SK-N-SH (cell line): ENCODE measurements at regions not wholly inside any gene's neighbourhood (a gene's known extent, or its start where the extent isn't known, plus 50 kb on each side); places are given as distances from the start of the nearest gene placed in this dataset.
"Not testable (repeated sequence)": the region's sequence is repeated elsewhere in the genome, so short reads cannot be mapped to it uniquely, and the experiment has no call there.

Source experiments
- CTCF ChIA-PET: fragments of 300-600, 350-600 bp; formaldehyde crosslinking; extraction: SDS; loops from one replicate; lab custom pipeline; 2021; lab: Yijun Ruan, JAX
- POLR2A ChIA-PET: fragments of 350-600 bp; sonication (Branson Sonifier 250); formaldehyde crosslinking; extraction: SDS; loops from one replicate; lab custom pipeline; 2020; ENCODE audit warnings: antibody characterized with exemption, inconsistent platforms; lab: Yijun Ruan, JAX
- DNase-seq: peaks from one replicate; pipeline ENCODE4 v3.0.0; 2012
- H2AFZ ChIP-seq: fragments of 200-600 bp; sonication (generic); 2 replicates; pipeline ENCODE4 v1.8.1; 2016; ENCODE audit warnings: antibody characterized with exemption, mild to moderate bottlenecking, low read depth
- H3F3A ChIP-seq: fragments of 200-600 bp; sonication (generic); replicated peaks from 2 replicates; pipeline ENCODE3; 2016; ENCODE audit warnings: antibody characterized with exemption, mild to moderate bottlenecking; ENCODE audit not compliant: insufficient read depth
- H3K27ac ChIP-seq, 2 experiments: fragments of 200-500 bp in 1 of 2; fragments of 200-600 bp in 1 of 2; sonication (Bioruptor generic) in 1 of 2; sonication (generic), shearing (Covaris generic) in 1 of 2; 2 replicates each; pipeline versions ENCODE4 v1.5.1 to v1.6.1; 2014 to 2016; ENCODE audit warnings: low read depth in 2 of 2, inconsistent platforms in 1 of 2, low read length in 1 of 2, mild to moderate bottlenecking in 1 of 2, mixed read lengths in 1 of 2
- H3K27me3 ChIP-seq: fragments of 200-600 bp; sonication (generic), shearing (Covaris generic); 2 replicates; pipeline ENCODE4 v1.6.1; 2016; ENCODE audit warnings: mixed run types; ENCODE audit not compliant: insufficient read depth
- H3K36me3 ChIP-seq, 2 experiments: fragments of 200-500 bp in 1 of 2; fragments of 200-600 bp in 1 of 2; sonication (Bioruptor generic) in 1 of 2; sonication (generic) in 1 of 2; replicated peaks in 1 of 2; 2 replicates each; pipeline versions ENCODE3 to v1.5.1; 2014 to 2016; ENCODE audit warnings: low read length in 1 of 2, mild to moderate bottlenecking in 1 of 2; ENCODE audit not compliant: insufficient read depth in 2 of 2, control insufficient read depth in 1 of 2
- H3K4me1 ChIP-seq, 2 experiments: fragments of 200-500 bp in 1 of 2; fragments of 200-600 bp in 1 of 2; sonication (Bioruptor generic) in 1 of 2; sonication (generic), shearing (Covaris generic) in 1 of 2; 2 replicates each; pipeline versions ENCODE4 v1.5.1 to v1.6.1; 2014 to 2016; ENCODE audit warnings: low read depth in 1 of 2, low read length in 1 of 2, mixed run types in 1 of 2; ENCODE audit not compliant: insufficient read depth in 2 of 2, control insufficient read depth in 1 of 2
- H3K4me2 ChIP-seq: fragments of 200-600 bp; sonication (generic), shearing (Covaris generic); 2 replicates; pipeline ENCODE4 v1.6.1; 2017; ENCODE audit warnings: mixed run types
- H3K4me3 ChIP-seq, 2 experiments: fragments of 200-500 bp in 1 of 2; fragments of 200-600 bp in 1 of 2; sonication (Bioruptor generic) in 1 of 2; sonication (generic), shearing (Covaris generic) in 1 of 2; 2 replicates each; pipeline versions ENCODE4 v1.5.1 to v1.8.1; 2014 to 2016; ENCODE audit warnings: low read depth in 2 of 2, inconsistent platforms in 1 of 2, low read length in 1 of 2, mild to moderate bottlenecking in 1 of 2, mixed read lengths in 1 of 2, moderate library complexity in 1 of 2
- H3K79me2 ChIP-seq: fragments of 200-600 bp; sonication (generic); 2 replicates; pipeline ENCODE4 v1.8.1; 2017; ENCODE audit warnings: mild to moderate bottlenecking; ENCODE audit not compliant: insufficient read depth
- H3K9ac ChIP-seq: fragments of 200-600 bp; sonication (generic); 2 replicates; pipeline ENCODE4 v1.6.1; 2017; ENCODE audit warnings: mixed run types
- H3K9me2 ChIP-seq: fragments of 200-600 bp; sonication (generic); 2 replicates; pipeline ENCODE4 v1.6.1; 2017; ENCODE audit warnings: mixed run types
- H3K9me3 ChIP-seq: fragments of 200-600 bp; sonication (generic); 2 replicates; pipeline ENCODE4 v1.6.1; 2017; ENCODE audit warnings: mixed run types, mild to moderate bottlenecking, moderate library complexity
- H4K20me1 ChIP-seq: fragments of 200-600 bp; sonication (generic); 2 replicates; pipeline ENCODE4 v1.6.1; 2017; ENCODE audit warnings: mild to moderate bottlenecking, mixed run types; ENCODE audit not compliant: insufficient read depth
- WGBS: methylation state at CpG from one replicate; pipeline ENCODE4 v1.1.6; 2017; ENCODE audit warnings: low lambda C conversion rate; 5-methylcytosine and 5-hydroxymethylcytosine counted together

DNA sequence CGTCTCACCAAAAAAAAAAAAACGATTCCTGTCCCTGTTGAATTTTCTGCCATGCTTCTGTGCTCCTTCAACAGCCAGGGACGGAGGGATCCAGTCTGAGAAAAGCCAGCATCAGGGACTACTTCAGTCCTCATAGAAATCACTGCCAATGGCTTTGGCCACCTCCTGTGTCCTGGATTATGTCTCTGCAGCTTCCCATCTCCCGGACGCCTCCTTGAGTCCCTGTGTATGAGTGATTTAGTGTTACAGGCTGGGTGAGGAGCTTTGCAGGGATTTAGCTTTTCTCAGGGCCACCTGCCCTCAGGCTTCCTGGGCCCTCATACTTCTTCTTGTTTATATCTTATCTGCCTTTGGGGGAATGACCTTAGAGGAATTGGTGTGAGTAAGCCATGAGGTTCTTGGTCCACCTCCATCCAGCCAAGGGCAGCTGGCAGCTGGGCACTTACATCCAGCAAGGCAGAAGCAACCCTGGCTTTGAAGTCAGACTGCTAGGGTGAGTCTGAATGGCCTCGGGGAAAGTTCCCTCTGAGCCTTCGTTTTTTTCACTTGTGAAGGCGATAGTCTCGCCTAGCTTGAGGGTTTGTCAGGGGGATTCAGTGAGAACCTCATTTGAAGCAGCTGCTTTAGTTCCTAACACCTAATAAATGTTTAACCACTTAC is 65.6 kb downstream of the NPIPB11 start:
- H3K9me3 ChIP-seq, POLR2A ChIA-PET, DNase-seq, H3K4me3 ChIP-seq, H3K9ac ChIP-seq, H3K27me3 ChIP-seq, H4K20me1 ChIP-seq, H3F3A ChIP-seq, H3K36me3 ChIP-seq, H3K4me2 ChIP-seq, CTCF ChIA-PET, H3K9me2 ChIP-seq, H3K27ac ChIP-seq, H2AFZ ChIP-seq, H3K79me2 ChIP-seq: not testable (repeated sequence)
- H3K4me1 ChIP-seq = peaks cover 0 to 11% of the 10 kb centered on the region in 2 experiments; a peak in 1 of 4 replicates
- WGBS = 89% methylated on average over 8 of the region's 9 CpGs

DNA sequence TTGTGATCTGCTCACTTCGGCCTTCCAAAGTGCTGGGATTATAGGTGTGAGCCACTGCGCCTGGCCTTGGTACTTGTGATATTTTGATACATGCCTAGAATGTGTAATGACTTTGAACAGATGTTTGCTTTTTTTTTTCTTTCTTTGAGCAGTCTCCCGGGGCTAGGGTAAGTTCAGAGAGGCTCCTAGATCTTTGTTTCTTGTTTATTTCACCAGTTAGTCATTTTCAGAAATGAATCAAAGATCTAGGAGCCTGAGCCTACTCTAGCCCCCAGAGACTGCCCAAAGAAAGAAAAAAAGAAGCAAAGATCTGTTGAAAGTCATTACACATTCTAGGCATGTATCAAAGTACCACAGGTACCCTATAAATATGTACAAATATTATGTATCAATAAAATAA is 66.3 kb downstream of the NPIPB11 start:
- H3K4me1 ChIP-seq = peaks cover 0 to 11% of the 10 kb centered on the region in 2 experiments; a peak in 1 of 4 replicates
- H3K9me2 ChIP-seq, H3K27me3 ChIP-seq, H3K79me2 ChIP-seq, H3K4me3 ChIP-seq, H2AFZ ChIP-seq, H3K9me3 ChIP-seq, CTCF ChIA-PET, H3K9ac ChIP-seq, H4K20me1 ChIP-seq, H3F3A ChIP-seq, H3K36me3 ChIP-seq, H3K27ac ChIP-seq, POLR2A ChIA-PET, H3K4me2 ChIP-seq, DNase-seq: not testable (repeated sequence)
- 81% methylated on average over 3 of the region's 3 CpGs for WGBS

DNA sequence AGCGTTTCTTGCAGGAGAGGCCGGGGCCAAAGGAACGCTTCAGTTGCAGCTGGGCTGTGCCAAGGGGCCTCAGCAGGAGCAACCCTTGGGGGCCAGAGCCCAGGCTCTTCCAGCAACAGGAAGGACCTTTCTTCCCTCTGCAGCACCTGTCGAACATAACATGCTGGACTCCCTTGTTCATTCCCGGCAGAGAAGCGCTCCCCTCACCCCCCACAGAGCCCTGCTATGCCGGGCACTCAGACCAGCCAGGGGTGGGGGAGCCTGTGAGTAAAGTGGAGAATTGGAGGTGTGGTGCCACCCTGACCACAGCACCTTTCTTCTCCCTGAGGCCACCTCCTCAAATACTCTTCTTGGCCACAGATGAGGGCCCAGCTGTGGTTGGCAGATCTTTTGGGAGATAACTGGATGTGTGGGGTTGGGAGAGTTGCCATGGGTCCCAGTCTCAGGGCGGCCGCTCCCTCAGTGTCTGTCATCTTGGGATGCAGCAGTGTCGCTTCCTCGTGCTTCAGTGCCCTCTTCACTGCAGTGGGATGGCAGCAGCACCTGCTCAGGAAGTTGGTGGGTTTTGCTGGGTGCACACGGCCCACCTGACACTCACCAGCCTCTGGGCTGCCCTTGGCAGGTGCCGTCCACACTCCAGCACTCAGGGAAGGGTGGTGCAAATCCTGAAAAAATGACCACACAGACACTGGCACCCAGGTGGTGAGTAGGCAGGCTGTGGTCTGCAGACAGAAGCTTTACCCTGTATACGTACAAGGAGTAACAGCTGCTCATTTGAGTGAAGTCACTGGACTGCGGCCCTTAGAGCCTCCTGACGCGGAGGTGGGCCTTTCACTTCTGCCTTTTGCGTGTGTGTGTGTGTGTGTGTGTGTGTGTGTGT is 67.5 kb downstream of the NPIPB11 start:
- WGBS = 79% methylated on average over 14 of the region's 18 CpGs
- H3K27ac ChIP-seq, DNase-seq, H4K20me1 ChIP-seq, H3F3A ChIP-seq, POLR2A ChIA-PET, H3K79me2 ChIP-seq, H2AFZ ChIP-seq, H3K4me3 ChIP-seq, H3K9me3 ChIP-seq, H3K4me2 ChIP-seq, H3K36me3 ChIP-seq, H3K9me2 ChIP-seq, H3K27me3 ChIP-seq, H3K9ac ChIP-seq: not testable (repeated sequence)
- CTCF ChIA-PET = interaction anchor here (0.7 kb wide), 1 partner anchor 392 kb away, joined by 3 read pairs; no protein-coding TSS in a partner anchor
- peaks cover 0 to 11% of the 10 kb centered on the region in 2 experiments; a peak in 1 of 4 replicates for H3K4me1 ChIP-seq

DNA sequence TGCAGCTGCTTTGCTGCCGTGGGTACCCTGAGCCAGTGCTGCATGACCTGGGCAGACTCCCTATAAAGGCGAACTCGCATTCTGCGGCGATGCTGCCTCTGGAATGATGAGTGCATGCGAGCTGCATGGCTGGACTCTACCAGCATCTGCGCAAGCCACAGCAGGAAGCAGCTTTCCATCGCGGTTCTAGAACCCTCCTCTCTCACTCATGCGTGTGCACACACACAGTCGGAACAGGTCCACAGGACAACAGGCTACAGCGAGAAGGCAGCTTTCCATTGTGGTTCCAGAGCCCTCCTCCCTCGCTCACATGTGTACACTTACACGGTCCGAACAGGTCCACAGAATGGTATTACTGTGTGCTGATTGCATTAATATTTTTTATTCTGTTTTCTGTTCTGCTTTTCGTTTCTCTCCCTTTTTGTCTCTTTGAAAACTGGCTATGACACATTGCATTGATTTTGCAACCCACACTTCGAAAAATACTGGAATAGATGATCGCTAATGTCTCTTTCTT is 69.1 kb downstream of the NPIPB11 start:
- H3K79me2 ChIP-seq, H4K20me1 ChIP-seq, H3K36me3 ChIP-seq, CTCF ChIA-PET, H3K9me2 ChIP-seq, H3K4me3 ChIP-seq, POLR2A ChIA-PET, H2AFZ ChIP-seq, H3F3A ChIP-seq, H3K9me3 ChIP-seq, DNase-seq, H3K4me2 ChIP-seq, H3K9ac ChIP-seq, H3K27ac ChIP-seq, H3K27me3 ChIP-seq: not testable (repeated sequence)
- peaks cover 0 to 11% of the 10 kb centered on the region in 2 experiments; a peak in 1 of 4 replicates for H3K4me1 ChIP-seq
- WGBS = 90% methylated on average over 13 of the region's 18 CpGs

DNA sequence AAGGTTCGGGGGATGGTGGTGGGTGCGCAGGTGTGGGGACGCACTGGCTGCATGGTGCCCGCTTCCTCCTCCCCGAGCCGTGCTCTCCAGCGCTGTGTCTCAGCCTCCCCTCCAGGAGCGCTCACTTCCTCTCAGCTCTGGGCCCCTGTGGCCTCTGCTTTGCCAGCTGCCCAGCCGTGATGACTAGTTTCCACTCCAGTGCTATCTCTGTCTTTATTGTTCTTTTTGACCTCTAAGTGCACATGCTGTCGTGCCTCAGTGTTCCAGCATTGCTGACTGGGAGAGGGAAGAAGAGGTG is 71.0 kb downstream of the NPIPB11 start:
- H3K27ac ChIP-seq, H3K9me2 ChIP-seq, POLR2A ChIA-PET, H3K36me3 ChIP-seq, H3K9me3 ChIP-seq, H2AFZ ChIP-seq, DNase-seq, H3F3A ChIP-seq, H3K9ac ChIP-seq, H3K4me3 ChIP-seq, H4K20me1 ChIP-seq, H3K4me2 ChIP-seq, CTCF ChIA-PET, H3K79me2 ChIP-seq, H3K27me3 ChIP-seq: not testable (repeated sequence)
- peaks cover 0 to 11% of the 10 kb centered on the region in 2 experiments; a peak in 1 of 4 replicates for H3K4me1 ChIP-seq
- 85% methylated on average over 8 of the region's 10 CpGs for WGBS

DNA sequence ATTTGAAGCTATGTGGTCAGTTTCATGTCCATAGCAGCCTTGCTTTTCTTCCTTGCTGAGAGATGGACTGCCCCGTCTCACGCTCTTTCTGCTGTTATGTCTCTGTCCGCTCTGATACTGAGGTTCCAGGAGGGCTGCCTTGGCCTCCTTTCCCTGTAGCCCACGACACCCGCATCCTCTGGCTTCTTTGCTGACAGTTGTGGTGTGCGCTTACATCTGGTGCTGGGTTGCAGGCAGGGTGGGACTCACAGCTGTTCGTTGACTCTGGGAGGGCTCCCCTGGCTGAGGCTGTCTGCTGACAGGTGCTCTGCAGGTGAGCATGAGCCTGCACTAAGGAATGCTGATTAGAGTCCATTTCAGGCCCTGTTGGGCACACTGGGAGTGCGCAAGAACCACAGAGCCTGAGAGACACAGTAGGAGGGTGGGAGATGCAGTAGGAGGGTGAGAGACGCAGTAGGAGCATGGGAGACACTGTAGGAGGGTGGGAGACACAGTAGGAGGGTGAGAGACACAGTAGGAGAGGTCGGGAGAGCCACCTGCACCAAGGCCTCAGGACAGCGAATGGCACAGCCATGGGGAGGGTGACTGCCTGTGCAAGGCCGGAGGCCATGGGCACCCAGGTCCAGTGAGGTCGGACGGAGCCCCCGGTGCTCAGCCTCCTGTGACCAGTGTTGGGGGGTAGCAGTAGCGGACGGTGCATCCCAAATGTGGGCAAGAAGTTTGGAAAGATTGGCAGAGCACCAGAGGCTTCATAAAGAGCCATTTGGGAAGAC is 71.5 kb downstream of the NPIPB11 start:
- H3K9ac ChIP-seq, H3K9me3 ChIP-seq, H4K20me1 ChIP-seq, H3K9me2 ChIP-seq, POLR2A ChIA-PET, DNase-seq, H3K27me3 ChIP-seq, H3K36me3 ChIP-seq, H3K27ac ChIP-seq, H3K79me2 ChIP-seq, CTCF ChIA-PET, H3K4me3 ChIP-seq, H3K4me2 ChIP-seq, H3F3A ChIP-seq, H2AFZ ChIP-seq: not testable (repeated sequence)
- WGBS = 91% methylated on average over 17 of the region's 17 CpGs
- H3K4me1 ChIP-seq = peaks cover 0 to 11% of the 10 kb centered on the region in 2 experiments; a peak in 1 of 4 replicates
